Transverse colon (tissue), 4 donors: ENCODE measurements at regions not wholly inside any gene's neighbourhood (a gene's known extent, or its start where the extent isn't known, plus 50 kb on each side); places are given as distances from the start of the nearest gene placed in this dataset.

Experiments
- CTCF ChIP-seq, 5 experiments: fragments of 200-600 bp in 3 of 5; fragments of 450-650 bp in 2 of 5; sonication (generic) in 3 of 5; IDR thresholded peaks; 1 replicate in 2 of 5; 2 replicates in 3 of 5; pipeline ENCODE4 v1.5.1; 2016 to 2017; ENCODE audit warnings: antibody characterized with exemption in 5 of 5, inconsistent platforms in 3 of 5, mild to moderate bottlenecking in 2 of 5, moderate library complexity in 1 of 5
- EP300 ChIP-seq: sonication (generic); formaldehyde crosslinking; IDR thresholded peaks from one replicate; pipeline ENCODE4 v1.6.1; 2017; ENCODE audit warnings: antibody characterized with exemption, low read depth
- POLR2A ChIP-seq: fragments of 450-650 bp; IDR thresholded peaks from one replicate; pipeline ENCODE4 v1.6.1; 2016; ENCODE audit warnings: antibody characterized with exemption, mild to moderate bottlenecking, moderate library complexity
- POLR2AphosphoS5 ChIP-seq, 3 donors: sonication (generic); formaldehyde crosslinking; IDR thresholded peaks; one replicate each; pipeline ENCODE4 v1.6.1; 2016; ENCODE audit warnings: antibody characterized with exemption in 3 of 3

GRCh38 chr4:178808106-178808505 lies 1365.9 kb upstream of the AGA start:
- TF ChIP-seq CTCF (IDR thresholded peaks at IDR 0.05), result no peak
- TF ChIP-seq POLR2AphosphoS5 (IDR thresholded peaks at IDR 0.05), result no peak
- no peak for TF ChIP-seq POLR2A
- TF ChIP-seq EP300, result no peak
